Activated naive CD4-positive, alpha-beta T cell treated with anti-CD3 and anti-CD28 coated beads for 36 hours (primary cell): ENCODE measurements at regions not wholly inside any gene's neighbourhood (a gene's known extent, or its start where the extent isn't known, plus 50 kb on each side); places are given as distances from the start of the nearest gene placed in this dataset.

Source experiments
- CTCF ChIA-PET: fragments of 350-600 bp; sonication (Branson Sonifier 250); formaldehyde crosslinking; loops from one replicate; lab custom pipeline; 2021; ENCODE audit warnings: antibody characterized with exemption; lab: Charles Lee
- DNase-seq: peaks from one replicate; pipeline ENCODE4 v3.0.0-alpha.2; 2020
- H3K27ac Mint-ChIP-seq: one replicate; pipeline ENCODE4 v1.8.0; 2021; ENCODE audit warnings: mild to moderate bottlenecking, mixed read lengths
- H3K27me3 Mint-ChIP-seq: one replicate; pipeline ENCODE4 v1.8.0; 2021; ENCODE audit warnings: low read depth, mixed read lengths
- H3K36me3 Mint-ChIP-seq: one replicate; pipeline ENCODE4 v1.8.0; 2021; ENCODE audit warnings: low read depth, mixed read lengths
- H3K4me1 Mint-ChIP-seq: one replicate; pipeline ENCODE4 v1.8.0; 2021; ENCODE audit warnings: low read depth, mixed read lengths
- H3K4me3 Mint-ChIP-seq: one replicate; pipeline ENCODE4 v1.8.0; 2021; ENCODE audit warnings: mild to moderate bottlenecking, moderate library complexity, mixed read lengths
- H3K9me3 Mint-ChIP-seq: one replicate; pipeline ENCODE4 v1.8.0; 2021; ENCODE audit warnings: mixed read lengths
- intact Hi-C: fragments of 100-400 bp; cut with micrococcal nuclease; formaldehyde crosslinking; loops from one replicate; pipeline ENCODE4 v1.15.1; 2023

DNA sequence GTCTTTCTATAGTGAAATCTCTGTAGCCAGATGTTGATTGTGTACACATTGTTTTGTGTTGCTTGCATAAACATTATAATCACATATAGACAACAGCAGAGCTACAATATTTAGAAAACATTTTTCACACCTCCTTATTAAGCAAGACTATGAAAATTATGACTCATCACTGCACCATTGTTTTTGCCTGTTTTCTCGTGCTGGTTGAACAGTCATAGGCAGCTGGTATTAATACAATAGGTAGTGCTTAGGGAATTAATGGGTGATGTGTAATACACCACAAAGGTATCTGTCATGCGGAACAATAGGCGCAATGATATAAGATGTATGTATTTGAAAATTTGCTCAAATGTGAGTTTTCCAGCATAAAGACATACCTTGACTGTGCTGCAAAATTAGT is 449.3 kb downstream of the FOXG1 start:
- CTCF ChIA-PET: no interaction called here
- Mint-ChIP-seq H3K36me3 (no peaks in the 10 kb centered on the region), H3K27ac (no peak overlapping the region), H3K4me3 (no peak overlapping the region), H3K27me3 (no peaks in the 10 kb centered on the region), H3K9me3 (peaks cover 2% of the 10 kb centered on the region), H3K4me1 (no peaks in the 10 kb centered on the region)
- intact Hi-C loops: no loop called here
- no peak for DNase-seq

DNA sequence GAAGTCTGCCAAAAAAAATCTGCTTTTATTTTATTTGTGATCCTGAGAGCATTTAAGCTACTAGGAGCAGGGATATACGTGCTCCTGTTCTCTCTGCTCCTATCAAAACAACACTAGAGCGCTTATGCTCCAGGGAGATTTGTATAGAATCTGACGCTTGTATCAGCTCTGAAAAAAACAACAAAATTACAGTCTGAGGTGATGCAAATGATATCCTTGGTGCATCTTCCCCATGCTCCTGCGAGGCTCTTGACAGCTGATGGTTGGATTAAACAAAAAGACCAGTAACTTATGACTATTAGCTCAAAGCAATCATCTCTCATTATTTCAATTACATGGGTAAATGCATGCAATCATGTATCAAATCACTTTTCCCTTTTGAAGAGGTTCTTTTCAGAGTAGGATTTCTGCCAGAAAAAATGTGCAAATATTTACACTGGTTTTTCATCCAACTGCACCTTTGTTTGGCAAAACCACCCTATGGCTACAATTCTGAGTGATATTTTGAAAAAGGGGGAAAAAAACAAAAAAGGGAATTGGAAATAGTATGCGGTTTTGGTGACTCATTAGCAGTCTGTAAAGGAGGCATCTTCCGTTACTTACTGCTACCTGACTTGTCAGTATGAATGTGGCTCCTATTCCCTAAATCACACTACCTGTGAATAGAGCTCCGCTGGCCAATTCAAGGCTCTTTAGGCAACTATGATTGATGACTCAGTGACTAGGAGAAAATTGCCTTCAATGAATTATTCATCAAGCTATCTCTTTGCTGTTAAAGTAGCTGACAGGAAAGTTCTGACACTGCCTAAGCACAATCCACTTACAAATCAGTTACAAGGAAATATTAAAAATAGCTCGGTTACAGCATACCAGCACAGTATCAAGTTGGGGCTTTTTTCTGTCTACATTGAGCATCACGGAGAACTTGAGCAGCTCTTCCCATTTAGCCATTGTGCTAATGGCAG is 450.0 kb downstream of the FOXG1 start:
- intact Hi-C loops: no loop called here
- Mint-ChIP-seq H3K9me3 (peaks cover 2% of the 10 kb centered on the region), H3K4me1 (no peaks in the 10 kb centered on the region), H3K27me3 (no peaks in the 10 kb centered on the region), H3K4me3 (no peak overlapping the region), H3K27ac (no peak overlapping the region), H3K36me3 (no peaks in the 10 kb centered on the region)
- DNase-seq: no peak
- CTCF ChIA-PET: no interaction called here

DNA sequence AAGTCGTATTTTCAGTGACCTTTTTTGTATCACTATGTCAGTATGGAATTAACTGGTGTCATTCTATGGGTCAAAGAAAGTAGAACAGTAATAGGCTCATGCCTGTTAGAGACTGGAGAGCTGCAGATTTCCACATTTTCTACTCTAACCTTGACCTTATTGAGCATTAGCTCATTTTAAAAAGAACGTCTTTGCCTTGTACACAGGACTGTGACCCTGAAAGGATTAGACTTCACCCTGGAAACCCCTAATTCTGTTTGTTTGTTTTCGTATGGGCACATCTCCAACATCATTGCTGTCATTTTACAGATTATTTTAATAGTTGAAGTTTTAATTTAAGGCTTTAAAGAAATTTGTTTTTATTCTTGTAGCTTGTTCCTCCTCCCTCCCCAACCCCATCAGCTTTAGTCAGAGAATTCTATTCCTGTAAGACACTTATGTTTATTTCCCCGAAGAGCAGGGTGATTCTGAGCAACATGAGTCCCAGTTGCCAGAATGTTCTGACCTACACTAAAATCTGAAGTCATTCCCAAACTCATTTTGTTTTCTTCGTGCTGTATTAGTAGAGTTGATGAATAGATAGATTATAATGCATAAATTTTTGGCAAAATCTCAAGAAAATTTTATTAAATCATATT is 451.3 kb downstream of the FOXG1 start:
- Mint-ChIP-seq H3K4me1 (no peaks in the 10 kb centered on the region), H3K36me3 (no peaks in the 10 kb centered on the region), H3K4me3 (no peak overlapping the region), H3K9me3 (peaks cover 2% of the 10 kb centered on the region), H3K27me3 (no peaks in the 10 kb centered on the region), H3K27ac (no peak overlapping the region)
- DNase-seq: no peak
- intact Hi-C loops: no loop called here
- CTCF ChIA-PET: no interaction called here

DNA sequence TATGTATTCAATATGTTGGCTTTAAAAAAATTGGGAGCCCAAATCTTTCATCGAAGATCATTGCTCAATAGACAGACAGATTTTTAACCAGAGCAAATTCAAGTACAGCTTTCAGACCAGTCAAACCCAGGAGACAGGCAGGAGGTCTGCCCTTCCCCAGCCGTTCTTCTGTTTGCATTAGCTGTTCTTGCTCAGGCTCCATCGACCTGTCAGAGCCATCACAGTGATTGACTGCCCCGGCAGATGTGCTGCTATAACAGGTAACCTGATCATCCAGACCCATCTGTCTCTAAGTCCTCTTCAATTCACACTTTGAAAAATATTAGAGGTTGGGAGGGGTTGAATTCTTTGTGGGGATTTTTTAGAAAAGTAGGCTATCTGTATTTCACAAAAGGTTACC is 453.5 kb downstream of the FOXG1 start:
- no peak overlapping the region for H3K27ac Mint-ChIP-seq
- peaks cover 2% of the 10 kb centered on the region for H3K9me3 Mint-ChIP-seq
- CTCF ChIA-PET: no interaction called here
- intact Hi-C loops: no loop called here
- H3K4me1 Mint-ChIP-seq: no peaks in the 10 kb centered on the region
- H3K27me3 Mint-ChIP-seq: no peaks in the 10 kb centered on the region
- H3K36me3 Mint-ChIP-seq: no peaks in the 10 kb centered on the region
- DNase-seq: no peak
- no peak overlapping the region for H3K4me3 Mint-ChIP-seq

DNA sequence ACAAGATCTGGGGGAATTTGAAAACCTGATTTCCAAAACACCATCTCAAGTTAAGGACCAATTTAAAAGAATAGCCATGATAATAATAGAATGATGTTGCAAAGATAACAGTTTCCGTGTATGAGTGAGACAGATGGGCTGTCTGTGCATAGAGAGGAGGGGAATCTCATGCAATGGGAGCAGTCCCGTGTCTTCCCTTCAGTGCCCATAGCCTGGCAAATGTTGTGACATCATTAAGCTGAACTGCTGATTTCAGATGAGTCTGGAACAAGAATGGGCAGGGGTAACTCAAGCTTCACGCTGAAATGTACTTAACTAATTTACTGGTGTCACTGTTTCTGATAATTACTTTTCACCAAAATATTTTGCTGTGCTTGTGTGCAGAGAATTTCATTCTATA is 454.0 kb downstream of the FOXG1 start:
- DNase-seq: no peak
- Mint-ChIP-seq H3K27me3 (no peaks in the 10 kb centered on the region), H3K36me3 (no peaks in the 10 kb centered on the region), H3K27ac (no peak overlapping the region), H3K9me3 (peaks cover 2% of the 10 kb centered on the region), H3K4me1 (no peaks in the 10 kb centered on the region), H3K4me3 (no peak overlapping the region)
- intact Hi-C loops: no loop called here
- CTCF ChIA-PET: no interaction called here

DNA sequence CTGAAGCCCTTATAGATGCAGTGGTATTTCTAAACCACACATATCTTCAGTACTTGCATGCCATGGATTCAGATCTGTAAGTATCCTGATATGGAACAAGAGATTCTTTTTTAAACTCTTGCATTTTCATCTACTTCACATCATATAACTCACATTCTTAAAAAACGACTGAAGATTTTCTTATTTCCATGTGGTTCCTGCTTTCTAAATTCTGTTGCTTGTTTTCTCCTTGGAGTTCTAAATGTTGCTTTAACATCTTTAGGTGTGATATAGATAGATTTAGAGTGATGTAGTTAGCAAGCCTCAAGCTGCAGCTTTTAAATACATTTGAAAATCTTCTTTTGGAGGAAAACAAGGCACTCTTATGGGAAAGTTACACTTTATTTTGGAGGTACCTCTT is 455.4 kb downstream of the FOXG1 start:
- CTCF ChIA-PET: no interaction called here
- Mint-ChIP-seq H3K27me3 (no peaks in the 10 kb centered on the region), H3K27ac (no peak overlapping the region), H3K4me1 (no peaks in the 10 kb centered on the region), H3K36me3 (no peaks in the 10 kb centered on the region), H3K9me3 (peaks cover 2% of the 10 kb centered on the region), H3K4me3 (no peak overlapping the region)
- intact Hi-C loops: loop anchor here (2.0 kb wide), 1 partner anchor 467 kb away; no protein-coding TSS in a partner anchor
- no peak for DNase-seq

DNA sequence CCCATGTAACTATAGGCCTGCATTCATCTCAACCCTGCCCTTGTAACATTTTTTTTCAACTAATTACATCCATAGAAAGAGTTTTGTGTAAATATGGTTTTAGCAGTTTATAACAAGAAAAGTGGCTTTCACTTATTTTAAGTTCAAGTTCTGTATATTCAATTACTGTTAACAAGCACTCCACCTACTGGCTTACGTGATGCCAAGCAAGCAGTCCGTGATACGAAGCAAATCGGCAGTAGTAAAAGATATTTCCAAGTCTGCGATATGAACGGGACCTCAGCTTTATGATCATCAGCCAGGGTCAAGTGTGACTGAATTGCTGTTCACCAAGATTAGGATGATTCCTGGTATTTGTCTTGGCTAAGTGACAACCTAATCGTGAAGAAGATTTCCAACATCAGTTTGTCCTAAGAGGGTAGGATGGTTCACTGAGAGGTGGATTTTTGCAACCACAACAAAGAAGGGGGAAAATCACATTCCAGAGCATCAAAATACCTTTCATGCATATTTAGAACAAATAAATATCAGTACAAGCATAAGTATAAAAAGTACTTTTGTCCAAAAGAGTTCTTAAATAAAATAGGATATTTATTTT is 456.2 kb downstream of the FOXG1 start:
- Mint-ChIP-seq H3K27ac (no peak overlapping the region), H3K36me3 (no peaks in the 10 kb centered on the region), H3K27me3 (no peaks in the 10 kb centered on the region), H3K9me3 (peaks cover 2% of the 10 kb centered on the region), H3K4me3 (no peak overlapping the region), H3K4me1 (no peaks in the 10 kb centered on the region)
- DNase-seq: no peak
- intact Hi-C loops: loop anchor here (2.0 kb wide), 1 partner anchor 468 kb away; no protein-coding TSS in a partner anchor
- CTCF ChIA-PET: no interaction called here

DNA sequence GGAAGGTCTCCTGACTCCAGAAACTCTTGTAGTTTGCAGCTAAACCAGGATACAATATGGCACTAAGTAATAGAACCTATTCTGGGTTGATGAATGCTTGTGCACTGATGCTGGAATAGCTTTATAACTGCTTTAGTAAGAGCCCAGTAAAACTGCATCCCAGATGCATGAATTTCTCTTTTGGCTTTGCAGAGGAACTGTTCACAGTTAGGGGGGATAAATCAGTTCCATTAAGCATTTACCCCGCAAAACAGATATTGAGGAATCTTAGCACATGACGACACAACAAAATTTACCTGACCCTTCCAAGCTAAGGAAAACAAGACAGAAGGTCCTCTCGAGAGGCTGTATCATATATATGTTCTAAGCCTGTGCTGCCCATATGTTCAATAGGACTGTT is 457.4 kb downstream of the FOXG1 start:
- DNase-seq: no peak
- Mint-ChIP-seq H3K4me3 (no peak overlapping the region), H3K4me1 (no peaks in the 10 kb centered on the region), H3K9me3 (peaks cover 2% of the 10 kb centered on the region), H3K36me3 (no peaks in the 10 kb centered on the region), H3K27me3 (no peaks in the 10 kb centered on the region), H3K27ac (no peak overlapping the region)
- CTCF ChIA-PET: no interaction called here
- intact Hi-C loops: loop anchor here (2.0 kb wide), 1 partner anchor 469 kb away; no protein-coding TSS in a partner anchor

DNA sequence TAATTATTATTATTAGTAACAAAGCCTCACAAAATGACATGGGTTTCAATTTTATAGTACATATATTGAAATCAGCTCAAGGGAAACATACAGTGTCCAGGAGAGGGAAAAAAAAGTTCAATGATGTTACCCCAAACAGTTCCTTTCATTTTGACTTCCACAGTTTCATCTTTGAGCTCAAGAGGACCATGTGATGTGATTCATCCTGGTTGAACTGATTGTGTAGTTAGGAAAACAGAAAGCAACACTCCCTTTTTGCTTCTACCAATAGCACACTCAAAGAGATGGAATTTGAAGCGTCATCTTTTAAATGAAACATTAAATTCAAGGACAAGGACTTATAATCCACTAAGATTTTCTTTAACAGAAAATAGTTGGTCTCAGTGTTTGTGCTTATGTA is 461.0 kb downstream of the FOXG1 start:
- CTCF ChIA-PET: no interaction called here
- no peaks in the 10 kb centered on the region for H3K9me3 Mint-ChIP-seq
- DNase-seq: no peak
- H3K27ac Mint-ChIP-seq: no peak overlapping the region
- intact Hi-C loops: no loop called here
- H3K27me3 Mint-ChIP-seq: no peaks in the 10 kb centered on the region
- no peak overlapping the region for H3K4me3 Mint-ChIP-seq
- H3K36me3 Mint-ChIP-seq: no peaks in the 10 kb centered on the region
- no peaks in the 10 kb centered on the region for H3K4me1 Mint-ChIP-seq

DNA sequence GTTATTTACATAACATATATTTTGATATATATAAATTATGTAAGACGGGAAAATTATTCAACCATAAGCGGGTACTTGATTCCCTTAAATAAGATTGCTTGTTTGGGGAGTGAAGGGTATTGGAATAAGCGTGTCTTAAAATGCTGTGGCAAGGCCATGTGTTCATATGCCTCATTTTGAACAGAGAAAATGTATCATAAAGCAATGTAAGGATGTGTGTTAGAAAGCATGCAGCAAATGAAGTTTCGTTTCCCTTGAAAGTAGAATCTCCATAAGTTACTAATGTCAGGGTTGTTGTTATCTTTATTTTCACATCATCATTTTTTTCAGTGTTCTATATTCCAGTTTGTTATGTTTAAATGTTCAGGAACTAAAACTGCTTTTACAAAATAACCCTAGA is 465.6 kb downstream of the FOXG1 start:
- intact Hi-C loops: no loop called here
- Mint-ChIP-seq H3K9me3 (peaks cover 3% of the 10 kb centered on the region), H3K36me3 (no peaks in the 10 kb centered on the region)

DNA sequence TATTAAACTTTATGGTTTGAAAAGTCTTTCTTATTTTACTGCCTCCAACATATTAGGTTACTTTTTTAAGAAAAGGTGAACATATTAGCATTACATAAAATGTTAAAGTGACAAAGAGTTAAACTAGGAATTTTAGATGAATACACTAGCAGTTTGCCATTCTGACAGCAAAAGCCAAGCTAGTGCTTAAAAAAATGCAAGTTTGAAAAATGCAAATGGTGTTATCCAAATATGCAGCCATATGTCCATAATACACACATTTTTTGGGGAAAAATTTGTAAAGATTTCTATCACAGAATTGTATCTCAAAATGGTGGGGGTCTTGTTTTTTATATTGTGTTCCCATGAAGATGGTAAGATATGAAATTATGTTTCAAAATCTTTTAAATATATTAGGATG is 466.1 kb downstream of the FOXG1 start:
- Mint-ChIP-seq H3K27me3 (no peaks in the 10 kb centered on the region), H3K4me1 (no peaks in the 10 kb centered on the region), H3K4me3 (no peak overlapping the region), H3K9me3 (peaks cover 5% of the 10 kb centered on the region), H3K27ac (no peak overlapping the region), H3K36me3 (no peaks in the 10 kb centered on the region)
- intact Hi-C loops: no loop called here
- no peak for DNase-seq
- CTCF ChIA-PET: no interaction called here

More for the DNA sequence above, 465.6 kb downstream of the FOXG1 start:
- H3K27ac Mint-ChIP-seq: no peak overlapping the region
- DNase-seq: no peak
- H3K27me3 Mint-ChIP-seq: no peaks in the 10 kb centered on the region
- H3K4me1 Mint-ChIP-seq: no peaks in the 10 kb centered on the region
- no peak overlapping the region for H3K4me3 Mint-ChIP-seq
- CTCF ChIA-PET: no interaction called here

DNA sequence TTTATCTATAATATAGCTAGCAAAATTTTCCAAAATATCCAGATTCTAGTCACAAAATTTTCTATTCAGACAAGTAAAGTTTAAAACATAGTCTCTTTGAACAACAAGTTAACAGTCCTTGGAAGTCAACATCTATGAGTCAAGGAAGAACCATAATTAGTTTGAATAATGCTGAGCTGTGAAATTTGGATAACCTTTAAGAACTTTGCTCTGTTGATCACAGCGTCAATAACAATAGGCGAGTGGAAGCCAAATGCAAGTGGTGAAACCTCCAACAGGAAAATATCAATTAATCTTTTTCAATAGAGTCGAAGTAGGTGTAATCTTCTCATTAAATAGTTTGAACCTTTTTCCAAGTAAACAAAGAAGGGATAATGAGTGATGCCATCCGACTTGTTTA is 466.6 kb downstream of the FOXG1 start:
- no peaks in the 10 kb centered on the region for H3K4me1 Mint-ChIP-seq
- no peaks in the 10 kb centered on the region for H3K27me3 Mint-ChIP-seq
- CTCF ChIA-PET: no interaction called here
- H3K36me3 Mint-ChIP-seq: no peaks in the 10 kb centered on the region
- intact Hi-C loops: no loop called here
- H3K27ac Mint-ChIP-seq: no peak overlapping the region
- H3K9me3 Mint-ChIP-seq: peaks cover 5% of the 10 kb centered on the region
- no peak for DNase-seq
- no peak overlapping the region for H3K4me3 Mint-ChIP-seq
